ENCODE measurements at regions not wholly inside any gene's neighbourhood (a gene's known extent, or its start where the extent isn't known, plus 50 kb on each side); places are given as distances from the start of the nearest gene placed in this dataset.
"Not testable (repeated sequence)": the region's sequence is repeated elsewhere in the genome, so short reads cannot be mapped to it uniquely, and the experiment has no call there.

GRCh38 chr15:93734976-93735375, 496.4 kb upstream of the MCTP2 start:
- BruUV-seq (replicated peaks); in situ Hi-C loops (cut with MboI; ENCODE audit: low sequenced_read_pairs); H3K9me1 ChIP-seq (ENCODE audit: insufficient read depth, low read length); H2BK20ac ChIP-seq (ENCODE audit: low read depth, low read length); POLR2A ChIA-PET (ENCODE audit: unreplicated experiment); H3K4me3 ChIP-seq (ENCODE audit: insufficient read depth, low read depth, low read length); H3K14ac ChIP-seq (replicated peaks; ENCODE audit: low read depth, low read length); CTCF ChIA-PET; H2BK15ac ChIP-seq (ENCODE audit: low read depth, low read length); H3K27me3 ChIP-seq (ENCODE audit: control insufficient read depth, insufficient read depth, low read length); H4K20me1 ChIP-seq (ENCODE audit: insufficient read depth, low read length); H2AFZ ChIP-seq (replicated peaks; ENCODE audit: low read length, poor library complexity); H3K23ac ChIP-seq (ENCODE audit: low read depth, low read length); H3K4me1 ChIP-seq (ENCODE audit: control insufficient read depth, insufficient read depth, low read length); H3K18ac ChIP-seq (ENCODE audit: low read depth, low read length); DNase-seq; H4K8ac ChIP-seq (ENCODE audit: low read depth in 2 of 2, low read length in 2 of 2); H3K9ac ChIP-seq (ENCODE audit: low read depth, low read length); H2BK5ac ChIP-seq (ENCODE audit: low read depth, low read length, poor library complexity, severe bottlenecking); H3K36me3 ChIP-seq (ENCODE audit: control insufficient read depth, insufficient read depth, low read length); H3K56ac ChIP-seq (ENCODE audit: extremely low read depth, insufficient read depth, low read length); H3K4me2 ChIP-seq (ENCODE audit: low read depth, low read length); H3K79me1 ChIP-seq (ENCODE audit: low read depth in 1 of 2, low read length in 2 of 2); H3K27ac ChIP-seq (ENCODE audit: insufficient read depth, low read length); H2BK120ac ChIP-seq (ENCODE audit: low read depth, low read length); H4K91ac ChIP-seq (ENCODE audit: insufficient read depth, low read depth, low read length); H2AK5ac ChIP-seq (ENCODE audit: low read depth, low read length); H2AK9ac ChIP-seq (replicated peaks; ENCODE audit: low read depth, low read length, poor library complexity); intact Hi-C loops (cut with micrococcal nuclease); H3K4ac ChIP-seq (ENCODE audit: low read depth, low read length); ATAC-seq (ENCODE audit: low read depth); dilution Hi-C loops (cut with HindIII; ENCODE audit: low sequenced_read_pairs, unreplicated experiment); H4K5ac ChIP-seq (ENCODE audit: low read depth, low read length): not testable (repeated sequence)
- peaks cover 13% of the 10 kb centered on the region for H3K9me3 ChIP-seq (ENCODE audit: control insufficient read depth, insufficient read depth, low read length)
- no CpG with 5 or more reads among the region's 8 CpGs for WGBS, 2 experiments (ENCODE audit: extremely low coverage in 2 of 2, insufficient read length in 1 of 2)
